ENCODE measurements at regions not wholly inside any gene's neighbourhood (a gene's known extent, or its start where the extent isn't known, plus 50 kb on each side); places are given as distances from the start of the nearest gene placed in this dataset.

DNA sequence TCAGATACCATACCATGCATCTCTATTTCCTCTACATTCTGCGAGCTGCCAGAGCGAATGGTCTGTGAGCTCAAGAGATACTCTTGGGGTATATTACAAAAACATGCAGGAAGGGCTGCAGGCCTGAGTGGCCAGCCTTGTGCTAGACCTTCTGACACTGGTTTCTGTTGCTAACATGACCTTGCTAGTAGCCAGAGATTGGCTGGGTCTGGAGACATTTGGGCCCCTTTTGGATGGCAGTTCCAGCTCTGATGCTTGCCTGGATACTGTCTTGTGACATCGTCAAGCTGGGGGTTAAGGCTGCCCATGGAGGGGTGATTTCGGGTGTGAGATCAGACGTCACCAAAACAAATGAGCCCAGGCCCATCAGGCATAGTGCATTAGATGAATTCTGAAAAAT lies 56.1 kb upstream of the FSTL4 start:
- ChIA-PET RAD21 (ENCODE audit: unreplicated experiment) (no interaction called here), POLR2A (no interaction called here), SMC1A (ENCODE audit: uncharacterized antibody, unreplicated experiment) (no interaction called here), CTCF (no interaction called here)
- WGBS (ENCODE audit: insufficient coverage, insufficient replicate concordance, low lambda C conversion rate, missing lambda C conversion rate): 63% methylated on average over 5 of the region's 5 CpGs
- Histone ChIP-seq H3K4me2 (ENCODE audit: control insufficient read depth, insufficient read depth) (no peak overlapping the region), H3K9me3 (replicated peaks; ENCODE audit: control insufficient read depth, insufficient read depth, low read length) (no peaks in the 10 kb centered on the region), H2AFZ (ENCODE audit: control insufficient read depth, low read depth, low read length) (no peak overlapping the region), H3K4me1 (ENCODE audit: control insufficient read depth, insufficient read depth, low read length) (no peaks in the 10 kb centered on the region), H4K20me1 (ENCODE audit: control insufficient read depth, insufficient read depth) (no peaks in the 10 kb centered on the region), H3K27me3 (replicated peaks in 1 of 2; ENCODE audit: control insufficient read depth in 2 of 2, insufficient read depth in 2 of 2, low read length in 1 of 2) (peaks cover 5 to 14% of the 10 kb centered on the region in 2 experiments; a peak in 3 of 4 replicates), H3K36me3 (ENCODE audit: control insufficient read depth in 2 of 2, insufficient read depth in 2 of 2, low read length in 1 of 2) (no peaks in the 10 kb centered on the region), H3K9ac (ENCODE audit: control insufficient read depth, insufficient read depth, low read length) (no peak overlapping the region), H3K79me2 (ENCODE audit: control insufficient read depth, insufficient read depth, low read length) (no peaks in the 10 kb centered on the region), H3K4me3 (no peak overlapping the region), H3K27ac (ENCODE audit: control insufficient read depth, insufficient read depth) (no peak overlapping the region)
- no peak for TF ChIP-seq RB1 (IDR thresholded peaks at IDR 0.05; ENCODE audit: borderline replicate concordance)
- TF ChIP-seq, protein P1, sequence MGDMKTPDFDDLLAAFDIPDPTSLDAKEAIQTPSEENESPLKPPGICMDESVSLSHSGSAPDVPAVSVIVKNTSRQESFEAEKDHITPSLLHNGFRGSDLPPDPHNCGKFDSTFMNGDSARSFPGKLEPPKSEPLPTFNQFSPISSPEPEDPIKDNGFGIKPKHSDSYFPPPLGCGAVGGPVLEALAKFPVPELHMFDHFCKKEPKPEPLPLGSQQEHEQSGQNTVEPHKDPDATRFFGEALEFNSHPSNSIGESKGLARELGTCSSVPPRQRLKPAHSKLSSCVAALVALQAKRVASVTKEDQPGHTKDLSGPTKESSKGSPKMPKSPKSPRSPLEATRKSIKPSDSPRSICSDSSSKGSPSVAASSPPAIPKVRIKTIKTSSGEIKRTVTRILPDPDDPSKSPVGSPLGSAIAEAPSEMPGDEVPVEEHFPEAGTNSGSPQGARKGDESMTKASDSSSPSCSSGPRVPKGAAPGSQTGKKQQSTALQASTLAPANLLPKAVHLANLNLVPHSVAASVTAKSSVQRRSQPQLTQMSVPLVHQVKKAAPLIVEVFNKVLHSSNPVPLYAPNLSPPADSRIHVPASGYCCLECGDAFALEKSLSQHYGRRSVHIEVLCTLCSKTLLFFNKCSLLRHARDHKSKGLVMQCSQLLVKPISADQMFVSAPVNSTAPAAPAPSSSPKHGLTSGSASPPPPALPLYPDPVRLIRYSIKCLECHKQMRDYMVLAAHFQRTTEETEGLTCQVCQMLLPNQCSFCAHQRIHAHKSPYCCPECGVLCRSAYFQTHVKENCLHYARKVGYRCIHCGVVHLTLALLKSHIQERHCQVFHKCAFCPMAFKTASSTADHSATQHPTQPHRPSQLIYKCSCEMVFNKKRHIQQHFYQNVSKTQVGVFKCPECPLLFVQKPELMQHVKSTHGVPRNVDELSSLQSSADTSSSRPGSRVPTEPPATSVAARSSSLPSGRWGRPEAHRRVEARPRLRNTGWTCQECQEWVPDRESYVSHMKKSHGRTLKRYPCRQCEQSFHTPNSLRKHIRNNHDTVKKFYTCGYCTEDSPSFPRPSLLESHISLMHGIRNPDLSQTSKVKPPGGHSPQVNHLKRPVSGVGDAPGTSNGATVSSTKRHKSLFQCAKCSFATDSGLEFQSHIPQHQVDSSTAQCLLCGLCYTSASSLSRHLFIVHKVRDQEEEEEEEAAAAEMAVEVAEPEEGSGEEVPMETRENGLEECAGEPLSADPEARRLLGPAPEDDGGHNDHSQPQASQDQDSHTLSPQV (IDR thresholded peaks at IDR 0.05): no peak
- TF ChIP-seq KLF5 (IDR thresholded peaks at IDR 0.05; ENCODE audit: partially characterized antibody): no peak
- no peak for TF ChIP-seq YBX1 (IDR thresholded peaks at IDR 0.05)
- TF ChIP-seq PAX5 (IDR thresholded peaks at IDR 0.05; ENCODE audit: borderline replicate concordance, low read depth, low read length): no peak
- TF ChIP-seq ZNF384 (IDR thresholded peaks at IDR 0.05; ENCODE audit: borderline replicate concordance, low read depth, low read length): no peak
- TF ChIP-seq, protein P2, sequence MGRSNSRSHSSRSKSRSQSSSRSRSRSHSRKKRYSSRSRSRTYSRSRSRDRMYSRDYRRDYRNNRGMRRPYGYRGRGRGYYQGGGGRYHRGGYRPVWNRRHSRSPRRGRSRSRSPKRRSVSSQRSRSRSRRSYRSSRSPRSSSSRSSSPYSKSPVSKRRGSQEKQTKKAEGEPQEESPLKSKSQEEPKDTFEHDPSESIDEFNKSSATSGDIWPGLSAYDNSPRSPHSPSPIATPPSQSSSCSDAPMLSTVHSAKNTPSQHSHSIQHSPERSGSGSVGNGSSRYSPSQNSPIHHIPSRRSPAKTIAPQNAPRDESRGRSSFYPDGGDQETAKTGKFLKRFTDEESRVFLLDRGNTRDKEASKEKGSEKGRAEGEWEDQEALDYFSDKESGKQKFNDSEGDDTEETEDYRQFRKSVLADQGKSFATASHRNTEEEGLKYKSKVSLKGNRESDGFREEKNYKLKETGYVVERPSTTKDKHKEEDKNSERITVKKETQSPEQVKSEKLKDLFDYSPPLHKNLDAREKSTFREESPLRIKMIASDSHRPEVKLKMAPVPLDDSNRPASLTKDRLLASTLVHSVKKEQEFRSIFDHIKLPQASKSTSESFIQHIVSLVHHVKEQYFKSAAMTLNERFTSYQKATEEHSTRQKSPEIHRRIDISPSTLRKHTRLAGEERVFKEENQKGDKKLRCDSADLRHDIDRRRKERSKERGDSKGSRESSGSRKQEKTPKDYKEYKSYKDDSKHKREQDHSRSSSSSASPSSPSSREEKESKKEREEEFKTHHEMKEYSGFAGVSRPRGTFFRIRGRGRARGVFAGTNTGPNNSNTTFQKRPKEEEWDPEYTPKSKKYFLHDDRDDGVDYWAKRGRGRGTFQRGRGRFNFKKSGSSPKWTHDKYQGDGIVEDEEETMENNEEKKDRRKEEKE (IDR thresholded peaks at IDR 0.05): no peak
- TF ChIP-seq, protein P3, sequence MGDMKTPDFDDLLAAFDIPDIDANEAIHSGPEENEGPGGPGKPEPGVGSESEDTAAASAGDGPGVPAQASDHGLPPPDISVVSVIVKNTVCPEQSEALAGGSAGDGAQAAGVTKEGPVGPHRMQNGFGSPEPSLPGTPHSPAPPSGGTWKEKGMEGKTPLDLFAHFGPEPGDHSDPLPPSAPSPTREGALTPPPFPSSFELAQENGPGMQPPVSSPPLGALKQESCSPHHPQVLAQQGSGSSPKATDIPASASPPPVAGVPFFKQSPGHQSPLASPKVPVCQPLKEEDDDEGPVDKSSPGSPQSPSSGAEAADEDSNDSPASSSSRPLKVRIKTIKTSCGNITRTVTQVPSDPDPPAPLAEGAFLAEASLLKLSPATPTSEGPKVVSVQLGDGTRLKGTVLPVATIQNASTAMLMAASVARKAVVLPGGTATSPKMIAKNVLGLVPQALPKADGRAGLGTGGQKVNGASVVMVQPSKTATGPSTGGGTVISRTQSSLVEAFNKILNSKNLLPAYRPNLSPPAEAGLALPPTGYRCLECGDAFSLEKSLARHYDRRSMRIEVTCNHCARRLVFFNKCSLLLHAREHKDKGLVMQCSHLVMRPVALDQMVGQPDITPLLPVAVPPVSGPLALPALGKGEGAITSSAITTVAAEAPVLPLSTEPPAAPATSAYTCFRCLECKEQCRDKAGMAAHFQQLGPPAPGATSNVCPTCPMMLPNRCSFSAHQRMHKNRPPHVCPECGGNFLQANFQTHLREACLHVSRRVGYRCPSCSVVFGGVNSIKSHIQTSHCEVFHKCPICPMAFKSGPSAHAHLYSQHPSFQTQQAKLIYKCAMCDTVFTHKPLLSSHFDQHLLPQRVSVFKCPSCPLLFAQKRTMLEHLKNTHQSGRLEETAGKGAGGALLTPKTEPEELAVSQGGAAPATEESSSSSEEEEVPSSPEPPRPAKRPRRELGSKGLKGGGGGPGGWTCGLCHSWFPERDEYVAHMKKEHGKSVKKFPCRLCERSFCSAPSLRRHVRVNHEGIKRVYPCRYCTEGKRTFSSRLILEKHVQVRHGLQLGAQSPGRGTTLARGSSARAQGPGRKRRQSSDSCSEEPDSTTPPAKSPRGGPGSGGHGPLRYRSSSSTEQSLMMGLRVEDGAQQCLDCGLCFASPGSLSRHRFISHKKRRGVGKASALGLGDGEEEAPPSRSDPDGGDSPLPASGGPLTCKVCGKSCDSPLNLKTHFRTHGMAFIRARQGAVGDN (IDR thresholded peaks at IDR 0.05): no peak
- no peak for TF ChIP-seq BHLHE40 (IDR thresholded peaks at IDR 0.05; ENCODE audit: borderline replicate concordance in 1 of 2, low read depth in 2 of 2, low read length in 1 of 2)
- no TSS peak for BruUV-seq (replicated peaks)
- ATAC-seq (no peak), FAIRE-seq (no peak), DNase-seq (ENCODE audit: low read depth, low spot score) (no peak)
- in situ Hi-C loops (cut with MboI) (no loop called here), intact Hi-C loops (cut with micrococcal nuclease; ENCODE audit: unreplicated experiment) (no loop called here)
